ENCODE measurements at regions not wholly inside any gene's neighbourhood (a gene's known extent, or its start where the extent isn't known, plus 50 kb on each side); places are given as distances from the start of the nearest gene placed in this dataset.

GRCh38 chr3:76171647-76172046 lies 386.3 kb upstream of the ZNF717 start:
- TF ChIP-seq CTCF (IDR thresholded peaks at IDR 0.05; ENCODE audit: insufficient read depth, low read length) (no peak), POLR2AphosphoS5 (IDR thresholded peaks at IDR 0.05; ENCODE audit: low read depth) (no peak), SPI1 (IDR thresholded peaks at IDR 0.05; ENCODE audit: borderline replicate concordance, low read depth) (no peak), REST (IDR thresholded peaks at IDR 0.05; ENCODE audit: insufficient replicate concordance, low read depth) (no peak), GABPA (IDR thresholded peaks at IDR 0.05; ENCODE audit: low read depth) (no peak)

Data from HL-60 (cell line).